Vagina (tissue), 2 donors: ENCODE measurements at regions not wholly inside any gene's neighbourhood (a gene's known extent, or its start where the extent isn't known, plus 50 kb on each side); places are given as distances from the start of the nearest gene placed in this dataset.
"Not testable (repeated sequence)": the region's sequence is repeated elsewhere in the genome, so short reads cannot be mapped to it uniquely, and the experiment has no call there.

ENCODE experiments used
- DNase-seq, 2 donors: peaks; one replicate each; pipeline ENCODE4 v3.0.0-alpha.2; 2017; ENCODE audit errors: extremely low spot score in 2 of 2
- H3K27ac ChIP-seq: fragments of 200-600 bp; sonication (generic); one replicate; pipeline ENCODE4 v1.5.1; 2019
- H3K27me3 ChIP-seq: fragments of 200-600 bp; sonication (generic); one replicate; pipeline ENCODE4 v1.5.1; 2019
- H3K36me3 ChIP-seq, 2 donors: fragments of 200-600 bp; sonication (generic); one replicate each; pipeline ENCODE4 v1.5.1; 2017 to 2019
- H3K4me1 ChIP-seq: fragments of 200-600 bp; sonication (generic); one replicate; pipeline ENCODE4 v1.5.1; 2019
- H3K4me3 ChIP-seq, 2 donors: fragments of 200-600 bp; sonication (generic); 1 replicate in 1 of 2; 2 replicates in 1 of 2; pipeline ENCODE4 v1.5.1; 2016 to 2019
- H3K9me3 ChIP-seq: fragments of 200-600 bp; sonication (generic); one replicate; pipeline ENCODE4 v1.5.1; 2019
- CTCF ChIP-seq, 3 experiments: fragments of 450-650 bp in 2 of 3; fragments of 200-600 bp in 1 of 3; sonication (generic) in 1 of 3; IDR thresholded peaks; one replicate each; pipeline ENCODE4 v1.5.1; 2017 to 2019; ENCODE audit warnings: antibody characterized with exemption in 3 of 3, mild to moderate bottlenecking in 2 of 3, moderate library complexity in 2 of 3
- POLR2A ChIP-seq, 2 donors: fragments of 450-650 bp; IDR thresholded peaks; one replicate each; pipeline ENCODE4 v1.6.1; 2017; ENCODE audit warnings: antibody characterized with exemption in 2 of 2, mild to moderate bottlenecking in 2 of 2, moderate library complexity in 2 of 2
- POLR2AphosphoS5 ChIP-seq, 2 donors: sonication (generic); formaldehyde crosslinking; IDR thresholded peaks; one replicate each; pipeline ENCODE4 v1.9.0; 2017; ENCODE audit warnings: antibody characterized with exemption in 2 of 2, mild to moderate bottlenecking in 2 of 2, low read depth in 1 of 2; ENCODE audit not compliant: insufficient read depth in 1 of 2
- intact Hi-C: fragments of 100-400 bp; cut with DNase I; formaldehyde crosslinking; loops from one replicate; pipeline ENCODE4 v1.15.1; 2023

DNA sequence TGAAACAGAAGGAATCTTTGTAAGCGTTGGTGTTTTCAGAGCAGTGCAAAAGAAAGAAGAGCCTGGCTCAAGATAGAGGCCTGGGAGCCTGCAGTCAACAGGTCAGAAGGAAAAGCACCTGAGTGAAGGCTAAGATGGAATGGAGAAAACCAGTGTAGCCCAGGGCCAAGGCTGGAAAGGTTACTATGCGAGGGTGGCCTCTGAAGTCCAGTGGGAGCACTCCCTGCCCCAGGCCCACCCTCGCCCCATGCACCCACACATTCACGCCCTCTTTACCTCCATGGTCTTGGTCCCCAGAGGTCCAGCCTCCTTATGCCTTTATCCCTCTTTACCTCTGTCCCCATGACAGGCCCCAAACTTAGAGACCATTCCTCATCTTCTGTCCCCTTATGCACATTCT, 169.2 kb upstream of the ZNF644 start:
- H3K27me3 ChIP-seq, result no peaks in the 10 kb centered on the region
- no peaks in the 10 kb centered on the region for H3K36me3 ChIP-seq
- H3K27ac ChIP-seq, result no peak overlapping the region
- TF ChIP-seq CTCF (IDR thresholded peaks at IDR 0.05), result no peak
- no peak for TF ChIP-seq POLR2AphosphoS5 (IDR thresholded peaks at IDR 0.05; ENCODE audit: insufficient read depth in 1 of 2, low read depth in 1 of 2)
- TF ChIP-seq POLR2A (IDR thresholded peaks at IDR 0.05), result no peak
- intact Hi-C loops, result no loop called here
- H3K4me3 ChIP-seq, result no peak overlapping the region
- DNase-seq, result no peak
- H3K4me1 ChIP-seq, result no peaks in the 10 kb centered on the region
- H3K9me3 ChIP-seq, result no peaks in the 10 kb centered on the region

GRCh38 chr1:91189096-91189495, 167.3 kb upstream of the ZNF644 start:
- intact Hi-C loops, result no loop called here
- Histone ChIP-seq H3K36me3 (no peaks in the 10 kb centered on the region), H3K27ac (no peak overlapping the region), H3K9me3 (no peaks in the 10 kb centered on the region), H3K27me3 (no peaks in the 10 kb centered on the region), H3K4me1 (no peaks in the 10 kb centered on the region), H3K4me3 (no peak overlapping the region)
- no peak for TF ChIP-seq CTCF (IDR thresholded peaks at IDR 0.05)
- no peak for DNase-seq

DNA sequence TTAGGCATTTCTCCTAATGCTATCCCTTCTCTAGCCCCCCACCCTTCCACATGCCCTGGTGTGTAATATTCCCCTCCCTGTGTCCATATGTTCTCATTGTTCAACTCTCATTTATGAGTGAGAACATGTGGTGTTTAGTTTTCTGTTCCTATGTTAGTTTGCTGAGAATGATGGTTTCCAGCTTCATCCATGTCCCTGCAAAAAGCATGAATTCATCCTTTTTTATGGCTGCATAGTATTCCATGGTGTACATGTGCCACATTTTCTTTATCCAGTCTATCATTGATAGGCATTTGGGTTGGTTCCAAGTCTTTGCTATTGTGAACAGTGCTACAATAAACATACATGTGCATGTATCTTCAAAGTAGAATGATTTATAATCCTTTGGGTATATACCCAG, 161.0 kb upstream of the ZNF644 start:
- H3K4me1 ChIP-seq, intact Hi-C loops, H3K36me3 ChIP-seq, DNase-seq, H3K27ac ChIP-seq, H3K4me3 ChIP-seq, H3K9me3 ChIP-seq, H3K27me3 ChIP-seq: not testable (repeated sequence)

- no peak for TF ChIP-seq CTCF (IDR thresholded peaks at IDR 0.05)
- no peak for TF ChIP-seq POLR2A (IDR thresholded peaks at IDR 0.05)
- no peak for TF ChIP-seq POLR2AphosphoS5 (IDR thresholded peaks at IDR 0.05; ENCODE audit: insufficient read depth in 1 of 2, low read depth in 1 of 2)
- H3K36me3 ChIP-seq, result no peaks in the 10 kb centered on the region
- no peak overlapping the region for H3K4me3 ChIP-seq
- H3K9me3 ChIP-seq, result no peaks in the 10 kb centered on the region
- no peaks in the 10 kb centered on the region for H3K27me3 ChIP-seq
- no peak for DNase-seq
- no peaks in the 10 kb centered on the region for H3K4me1 ChIP-seq
- H3K27ac ChIP-seq, result no peak overlapping the region
- intact Hi-C loops, result no loop called here
Measured at GRCh38 chr1:91176250-91176649, 154.4 kb upstream of the ZNF644 start.

DNA sequence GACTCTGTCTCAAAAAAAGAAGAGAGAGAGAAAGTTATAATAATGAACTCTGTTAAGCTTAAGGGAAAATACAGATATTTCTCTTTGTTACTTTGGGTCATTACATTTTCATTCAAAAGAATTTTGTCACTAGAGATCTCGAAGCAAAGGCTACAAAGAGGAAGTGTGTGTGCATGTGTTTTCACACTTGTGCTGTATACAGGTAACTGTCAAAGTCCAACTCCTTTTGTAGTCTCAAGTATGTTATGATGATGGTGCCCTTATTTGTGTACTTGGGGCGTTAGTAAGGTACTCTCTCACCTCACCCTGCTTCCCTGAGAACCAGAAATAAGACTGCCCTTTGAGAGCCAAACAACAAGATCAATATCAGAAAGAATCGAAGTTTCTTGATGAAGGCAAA, 152.9 kb upstream of the ZNF644 start:
- DNase-seq, result no peak
- Histone ChIP-seq H3K4me3 (no peak overlapping the region), H3K27ac (no peak overlapping the region), H3K4me1 (no peaks in the 10 kb centered on the region), H3K27me3 (no peaks in the 10 kb centered on the region), H3K9me3 (no peaks in the 10 kb centered on the region), H3K36me3 (no peaks in the 10 kb centered on the region)
- intact Hi-C loops, result no loop called here
- TF ChIP-seq POLR2A (IDR thresholded peaks at IDR 0.05) (no peak), POLR2AphosphoS5 (IDR thresholded peaks at IDR 0.05; ENCODE audit: insufficient read depth in 1 of 2, low read depth in 1 of 2) (no peak), CTCF (IDR thresholded peaks at IDR 0.05) (no peak)

GRCh38 chr1:91173346-91173890, 151.6 kb upstream of the ZNF644 start:
- Histone ChIP-seq H3K36me3 (no peaks in the 10 kb centered on the region), H3K4me1 (no peaks in the 10 kb centered on the region), H3K9me3 (no peaks in the 10 kb centered on the region), H3K4me3 (no peak overlapping the region), H3K27me3 (no peaks in the 10 kb centered on the region), H3K27ac (no peak overlapping the region)
- no peak for TF ChIP-seq POLR2AphosphoS5 (IDR thresholded peaks at IDR 0.05; ENCODE audit: insufficient read depth in 1 of 2, low read depth in 1 of 2)
- DNase-seq, result peak in 1 of 2 donors; percentile 58
- intact Hi-C loops, result no loop called here
